ENCODE measurements at regions not wholly inside any gene's neighbourhood (a gene's known extent, or its start where the extent isn't known, plus 50 kb on each side); places are given as distances from the start of the nearest gene placed in this dataset.

- DNase-seq, result no peak
Measured at GRCh38 chr4:58551676-58552075, 1441.5 kb upstream of the IGFBP7 start.

GRCh38 chr4:58543465-58543864 is 1433.3 kb upstream of the IGFBP7 start:
- no peak for DNase-seq

- DNase-seq, result no peak
Measured at GRCh38 chr4:58541926-58542325, 1431.7 kb upstream of the IGFBP7 start.

- no peak for DNase-seq
Measured at GRCh38 chr4:58522765-58523382, 1412.7 kb upstream of the IGFBP7 start.

GRCh38 chr4:58515226-58515625 is 1405.0 kb upstream of the IGFBP7 start:
- peak; percentile 18 for DNase-seq

- no peak for DNase-seq
Measured at GRCh38 chr4:58514299-58514698, 1404.1 kb upstream of the IGFBP7 start.

GRCh38 chr4:58510652-58511051 is 1400.5 kb upstream of the IGFBP7 start:
- DNase-seq, result no peak

- DNase-seq, result no peak
Measured at GRCh38 chr4:58507079-58507478, 1396.9 kb upstream of the IGFBP7 start.

GRCh38 chr4:58502839-58503238 is 1392.7 kb upstream of the IGFBP7 start:
- no peak for DNase-seq

GRCh38 chr4:58499182-58499581 is 1389.0 kb upstream of the IGFBP7 start:
- DNase-seq, result no peak

GRCh38 chr4:58491620-58492019 is 1381.4 kb upstream of the IGFBP7 start:
- DNase-seq, result no peak

GRCh38 chr4:58477950-58478349 is 1367.8 kb upstream of the IGFBP7 start:
- no peak for DNase-seq

- no peak for DNase-seq
Measured at GRCh38 chr4:58477513-58477912, 1367.3 kb upstream of the IGFBP7 start.

- no peak for DNase-seq
Measured at GRCh38 chr4:58475097-58475496, 1364.9 kb upstream of the IGFBP7 start.

GRCh38 chr4:58465031-58465430 is 1354.8 kb upstream of the IGFBP7 start:
- DNase-seq, result no peak

GRCh38 chr4:58456727-58457384 is 1346.7 kb upstream of the IGFBP7 start:
- no peak for DNase-seq

- DNase-seq, result peak; percentile 12
Measured at GRCh38 chr4:58453956-58454355, 1343.8 kb upstream of the IGFBP7 start.

- DNase-seq, result no peak
Measured at GRCh38 chr4:58451707-58452106, 1341.5 kb upstream of the IGFBP7 start.

GRCh38 chr4:58435871-58436270 is 1325.7 kb upstream of the IGFBP7 start:
- DNase-seq, result no peak

GRCh38 chr4:58413849-58414248 is 1303.7 kb upstream of the IGFBP7 start:
- DNase-seq, result no peak

- no peak for DNase-seq
Measured at GRCh38 chr4:58411904-58412303, 1301.7 kb upstream of the IGFBP7 start.

GRCh38 chr4:58406762-58407161 is 1296.6 kb upstream of the IGFBP7 start:
- no peak for DNase-seq

- DNase-seq, result peak; percentile 56
Measured at GRCh38 chr4:58368221-58368620, 1258.0 kb upstream of the IGFBP7 start.

GRCh38 chr4:58360354-58361133 is 1250.4 kb upstream of the IGFBP7 start:
- DNase-seq, result no peak

Data from retina (tissue), 1 donor.